ENCODE measurements at regions not wholly inside any gene's neighbourhood (a gene's known extent, or its start where the extent isn't known, plus 50 kb on each side); places are given as distances from the start of the nearest gene placed in this dataset.

GRCh38 chr2:71919708-71920107 lies 228.0 kb downstream of the CYP26B1 start:
- Histone ChIP-seq H3K27ac (ENCODE audit: low read depth in 2 of 2, low read length in 2 of 2) (no peak overlapping the region), H3K9ac (ENCODE audit: low read length in 3 of 3) (no peak overlapping the region), H3K4me3 (ENCODE audit: low read length in 3 of 3) (no peak overlapping the region), H3K4me1 (ENCODE audit: control insufficient read depth in 2 of 3, insufficient read depth in 2 of 3, low read depth in 1 of 3, low read length in 3 of 3) (no peaks in the 10 kb centered on the region), H3K27me3 (ENCODE audit: control insufficient read depth, insufficient read depth, low read length) (peaks cover under 1% of the 10 kb centered on the region), H3K36me3 (ENCODE audit: control insufficient read depth in 2 of 3, insufficient read depth in 3 of 3, low read length in 3 of 3) (no peaks in the 10 kb centered on the region), H3K9me3 (ENCODE audit: control insufficient read depth in 2 of 3, insufficient read depth in 1 of 3, low read length in 3 of 3) (peaks cover 0 to 10% (median 0%) of the 10 kb centered on the region in 3 donors)
- FAIRE-seq, result no peak
- intact Hi-C loops (cut with DNase I), result loop anchor here (10.0 kb wide), 1 partner anchor 665 kb away; no protein-coding TSS in a partner anchor
- DNase-seq, result no peak
- no peak for TF ChIP-seq CTCF (IDR thresholded peaks at IDR 0.05; ENCODE audit: borderline replicate concordance, extremely low read depth, insufficient read depth)

- Histone ChIP-seq H3K27me3 (ENCODE audit: control insufficient read depth, insufficient read depth, low read length) (no peaks in the 10 kb centered on the region), H3K27ac (ENCODE audit: low read depth in 2 of 2, low read length in 2 of 2) (no peak overlapping the region), H3K4me1 (ENCODE audit: control insufficient read depth in 2 of 3, insufficient read depth in 2 of 3, low read depth in 1 of 3, low read length in 3 of 3) (no peaks in the 10 kb centered on the region), H3K9ac (ENCODE audit: low read length in 3 of 3) (no peak overlapping the region), H3K4me3 (ENCODE audit: low read length in 3 of 3) (no peak overlapping the region), H3K36me3 (ENCODE audit: control insufficient read depth in 2 of 3, insufficient read depth in 3 of 3, low read length in 3 of 3) (no peaks in the 10 kb centered on the region), H3K9me3 (ENCODE audit: control insufficient read depth in 2 of 3, insufficient read depth in 1 of 3, low read length in 3 of 3) (peaks cover 0 to 8% (median 4%) of the 10 kb centered on the region in 3 donors)
- FAIRE-seq (no peak), DNase-seq (no peak)
- intact Hi-C loops (cut with DNase I), result no loop called here
- TF ChIP-seq CTCF (IDR thresholded peaks at IDR 0.05; ENCODE audit: borderline replicate concordance, extremely low read depth, insufficient read depth), result no peak
These were observed 237.4 kb downstream of the CYP26B1 start for GRCh38 chr2:71910277-71910676.

GRCh38 chr2:71908798-71909197 lies 238.9 kb downstream of the CYP26B1 start:
- H3K9ac ChIP-seq (ENCODE audit: low read length in 3 of 3), result no peak overlapping the region
- FAIRE-seq (no peak), DNase-seq (no peak)
- no peaks in the 10 kb centered on the region for H3K27me3 ChIP-seq (ENCODE audit: control insufficient read depth, insufficient read depth, low read length)
- TF ChIP-seq CTCF (IDR thresholded peaks at IDR 0.05; ENCODE audit: borderline replicate concordance, extremely low read depth, insufficient read depth), result no peak
- H3K36me3 ChIP-seq (ENCODE audit: control insufficient read depth in 2 of 3, insufficient read depth in 3 of 3, low read length in 3 of 3), result no peaks in the 10 kb centered on the region
- intact Hi-C loops (cut with DNase I), result no loop called here
- H3K4me3 ChIP-seq (ENCODE audit: low read length in 3 of 3), result no peak overlapping the region
- H3K9me3 ChIP-seq (ENCODE audit: control insufficient read depth in 2 of 3, insufficient read depth in 1 of 3, low read length in 3 of 3), result peaks cover 0 to 8% (median 4%) of the 10 kb centered on the region in 3 donors
- no peak overlapping the region for H3K27ac ChIP-seq (ENCODE audit: low read depth in 2 of 2, low read length in 2 of 2)
- no peaks in the 10 kb centered on the region for H3K4me1 ChIP-seq (ENCODE audit: control insufficient read depth in 2 of 3, insufficient read depth in 2 of 3, low read depth in 1 of 3, low read length in 3 of 3)

- Histone ChIP-seq H3K9ac (ENCODE audit: low read length in 3 of 3) (no peak overlapping the region), H3K36me3 (ENCODE audit: control insufficient read depth in 2 of 3, insufficient read depth in 3 of 3, low read length in 3 of 3) (no peaks in the 10 kb centered on the region), H3K27ac (ENCODE audit: low read depth in 2 of 2, low read length in 2 of 2) (no peak overlapping the region), H3K4me3 (ENCODE audit: low read length in 3 of 3) (no peak overlapping the region), H3K27me3 (ENCODE audit: control insufficient read depth, insufficient read depth, low read length) (no peaks in the 10 kb centered on the region), H3K9me3 (ENCODE audit: control insufficient read depth in 2 of 3, insufficient read depth in 1 of 3, low read length in 3 of 3) (peaks cover 0 to 8% (median 4%) of the 10 kb centered on the region in 3 donors), H3K4me1 (ENCODE audit: control insufficient read depth in 2 of 3, insufficient read depth in 2 of 3, low read depth in 1 of 3, low read length in 3 of 3) (no peaks in the 10 kb centered on the region)
- intact Hi-C loops (cut with DNase I), result no loop called here
- DNase-seq (no peak), FAIRE-seq (no peak)
- no peak for TF ChIP-seq CTCF (IDR thresholded peaks at IDR 0.05; ENCODE audit: borderline replicate concordance, extremely low read depth, insufficient read depth)
These were observed 240.2 kb downstream of the CYP26B1 start for GRCh38 chr2:71907503-71907902.
